Activated CD4-positive, alpha-beta T cell treated with anti-CD3 and anti-CD28 coated beads, Interleukin-2, Interleukin-6, amounts not matched to agents 100 ng/mL and 50 ng/mL, durations not matched to agents 16 hours and 8 hours (primary cell): ENCODE measurements at regions not wholly inside any gene's neighbourhood (a gene's known extent, or its start where the extent isn't known, plus 50 kb on each side); places are given as distances from the start of the nearest gene placed in this dataset.
A peak's percentile ranks its signal among the peaks of the same experiment; 100 is the strongest.
"Not testable (repeated sequence)": the region's sequence is repeated elsewhere in the genome, so short reads cannot be mapped to it uniquely, and the experiment has no call there.

Experiments used
- DNase-seq: peaks from one replicate; pipeline ENCODE4 v3.0.0-alpha.2; 2020

DNA sequence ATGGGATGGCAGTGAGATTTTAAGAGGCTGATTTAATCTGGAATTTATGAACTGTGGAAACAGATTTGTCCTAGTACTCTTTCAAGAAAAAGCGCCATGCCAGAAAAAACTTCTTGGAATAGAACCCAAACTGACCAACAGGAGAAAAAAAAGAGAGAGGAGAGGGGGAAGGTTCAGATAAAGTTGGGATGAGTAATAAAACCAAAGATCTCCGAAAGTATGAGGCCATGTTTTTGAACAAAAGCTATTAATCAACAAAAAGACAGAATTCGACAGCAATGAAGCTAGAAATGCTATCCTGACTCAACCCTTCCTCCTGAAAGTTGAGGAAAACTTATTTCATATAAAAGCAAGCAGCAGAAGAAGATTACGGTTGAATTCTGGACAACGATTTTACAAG, 135.5 kb downstream of the CEMIP2 start:
- DNase-seq, result no peak

DNA sequence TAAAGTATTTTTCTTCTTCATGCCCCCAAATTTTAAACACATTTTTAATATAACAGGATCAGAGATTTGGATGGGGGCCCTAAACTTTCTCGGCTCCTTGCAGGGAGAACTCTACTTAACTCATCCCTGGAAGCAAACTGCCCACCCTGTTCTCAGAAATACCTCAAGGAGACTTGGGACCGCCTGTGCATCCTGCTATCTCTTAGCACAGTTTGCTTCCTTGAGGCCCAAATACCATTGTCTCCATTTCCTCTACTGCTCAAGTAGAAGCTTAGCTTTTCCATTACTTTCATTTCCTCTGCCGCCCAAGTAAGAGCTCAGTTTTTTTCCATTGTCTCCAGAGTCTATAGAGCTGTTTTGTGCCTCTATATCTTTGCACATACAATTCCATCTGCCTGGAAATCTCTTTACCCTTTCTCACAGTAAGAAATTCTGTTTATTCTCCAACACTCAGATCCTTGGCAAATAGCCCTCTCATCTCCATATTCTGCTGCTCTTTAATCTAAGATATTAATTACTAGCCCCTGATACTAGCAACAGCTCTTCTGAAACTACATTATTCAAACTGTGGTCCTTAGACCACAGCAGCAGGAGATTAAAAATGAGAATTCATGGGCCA, 137.8 kb downstream of the CEMIP2 start:
- no peak for DNase-seq

DNA sequence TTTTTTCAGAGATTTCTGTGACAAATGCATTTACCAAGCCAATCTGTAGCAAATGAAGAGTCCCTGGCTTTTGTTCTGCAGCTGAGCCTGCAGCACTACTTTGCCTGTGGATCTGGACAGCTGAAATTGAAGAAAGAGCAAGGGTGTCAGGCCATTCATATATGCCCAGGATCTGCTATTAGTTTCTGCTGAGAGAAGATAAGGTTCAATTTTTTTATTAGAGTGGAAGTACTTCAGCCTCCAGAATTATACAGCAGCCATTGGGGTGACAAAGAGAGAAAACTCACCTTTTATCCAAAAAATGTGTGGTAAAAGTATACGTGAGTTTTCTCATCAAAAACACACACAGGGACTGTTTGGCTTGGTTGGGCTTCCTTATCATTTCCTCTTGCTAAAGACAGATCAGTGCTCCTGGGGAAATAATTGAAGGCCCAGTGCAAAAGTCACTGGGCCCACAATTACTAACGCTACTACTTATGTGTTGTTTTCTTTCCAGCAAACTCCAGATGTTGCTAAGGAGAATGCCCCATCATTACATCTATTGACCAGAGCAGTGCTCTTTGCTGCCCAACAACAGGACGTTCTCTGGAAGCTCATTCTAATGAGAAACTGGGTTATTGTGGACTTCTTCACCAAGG, 138.6 kb downstream of the CEMIP2 start:
- DNase-seq, result no peak

DNA sequence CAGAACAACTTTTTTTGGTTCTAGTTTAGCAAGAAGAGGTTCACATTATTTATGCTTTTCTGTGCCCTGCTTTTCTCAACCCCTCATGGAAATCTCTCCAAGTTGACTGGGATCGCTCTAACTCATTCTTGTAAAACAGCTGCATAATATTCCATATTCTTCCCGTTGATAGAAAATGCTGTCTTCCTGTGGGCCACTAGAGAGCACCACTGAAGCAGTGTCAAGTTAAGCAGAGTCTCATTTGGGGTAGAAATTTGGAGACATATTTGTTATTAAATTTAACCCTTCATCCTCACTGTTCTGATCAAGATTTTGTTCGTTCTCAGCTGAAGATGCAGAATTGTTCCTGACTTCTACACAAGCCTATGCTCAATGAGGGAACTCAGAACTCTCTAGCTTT, 140.1 kb downstream of the CEMIP2 start:
- DNase-seq, result no peak

DNA sequence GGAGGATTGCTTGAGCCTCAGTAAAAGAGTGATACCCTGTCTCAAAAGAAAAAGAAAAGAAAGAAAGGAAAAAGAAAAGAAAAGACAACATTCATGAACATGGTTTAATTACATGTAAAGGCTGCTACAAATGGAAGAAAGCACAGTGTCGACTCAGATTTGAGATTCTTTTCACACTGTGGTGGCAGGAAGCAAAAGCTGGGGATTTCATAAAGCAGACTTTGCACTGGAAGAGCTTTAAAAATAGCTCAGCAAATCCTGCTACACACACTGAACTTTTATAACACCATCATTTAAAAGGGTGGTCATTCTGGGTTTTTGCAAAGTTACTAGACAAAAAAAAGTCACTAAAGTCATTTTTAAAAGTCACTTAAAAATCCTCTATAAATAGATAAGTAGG, 140.8 kb downstream of the CEMIP2 start:
- no peak for DNase-seq

DNA sequence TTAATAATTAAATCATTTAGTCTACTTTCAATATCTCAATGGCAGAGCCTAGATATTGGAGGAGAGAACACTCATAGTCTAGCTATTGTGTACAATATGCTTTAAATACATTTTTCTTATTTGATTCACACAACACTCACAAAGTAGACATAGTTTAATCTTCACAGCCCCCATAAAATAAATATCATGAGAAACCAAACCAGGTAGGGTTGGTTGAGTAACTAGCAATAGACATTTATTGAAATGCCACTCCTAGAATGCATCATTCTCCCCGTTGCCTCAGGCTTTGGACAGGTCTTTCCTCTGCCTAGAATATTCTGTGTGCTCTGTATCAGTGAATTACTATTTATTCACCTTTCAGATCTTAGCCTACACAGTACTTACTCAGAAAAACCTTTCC, 141.9 kb downstream of the CEMIP2 start:
- DNase-seq, result no peak

DNA sequence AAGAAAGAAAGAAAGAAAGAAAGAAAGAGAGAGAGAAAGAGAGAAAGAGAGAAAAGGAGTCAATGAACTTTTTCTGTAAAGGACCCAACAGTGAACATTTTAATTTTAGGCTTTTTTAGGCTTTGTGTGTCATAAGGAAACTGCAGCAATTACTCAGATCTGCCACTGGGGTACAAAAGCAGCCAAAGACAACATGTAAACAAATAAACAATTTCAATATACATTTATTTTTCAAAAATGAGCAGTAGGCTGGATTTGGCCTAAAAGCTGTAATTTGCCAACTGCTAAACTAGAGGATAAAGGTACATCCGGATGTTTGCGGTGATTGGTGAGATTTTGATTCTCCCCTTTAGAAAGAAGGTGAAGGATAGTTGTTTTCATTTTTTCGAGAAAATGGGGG, 143.6 kb downstream of the CEMIP2 start:
- DNase-seq, result no peak

DNA sequence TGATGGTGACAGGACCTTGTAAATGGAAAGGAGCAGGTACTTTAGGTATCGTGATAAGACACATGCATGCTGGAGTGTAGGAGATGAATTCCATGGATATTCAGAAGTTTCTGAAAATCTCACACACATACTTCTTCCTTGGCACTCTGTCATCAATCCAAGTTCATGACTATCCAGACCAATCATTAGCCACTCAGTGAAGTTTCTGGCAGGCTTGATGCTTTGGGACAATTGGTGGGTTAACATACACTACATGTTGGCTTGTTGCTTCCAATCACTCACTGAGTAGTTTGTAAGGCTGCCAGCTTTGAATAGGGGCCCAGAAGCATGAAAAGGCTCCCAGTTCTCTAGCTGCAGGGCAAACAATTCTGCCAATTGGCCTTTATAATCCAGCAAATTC, 147.6 kb downstream of the CEMIP2 start:
- no peak for DNase-seq

DNA sequence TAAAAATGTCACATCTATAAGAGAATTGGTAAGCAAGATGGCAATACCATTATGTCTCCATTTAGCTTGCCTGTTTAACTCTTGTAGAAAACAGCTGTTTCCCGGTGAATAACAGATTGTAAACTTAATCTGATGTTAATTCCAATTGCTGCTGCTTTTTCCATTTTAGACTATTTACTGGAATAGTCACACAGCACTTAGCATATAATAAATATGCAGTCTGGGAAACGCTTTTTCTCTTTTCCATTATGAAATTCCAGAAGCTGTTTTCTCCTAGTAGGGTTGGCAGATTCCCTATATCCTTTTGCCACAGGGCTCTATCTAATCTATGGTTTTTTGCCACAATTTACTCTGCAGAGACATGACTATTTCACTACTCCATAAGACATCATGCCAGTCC, 148.0 kb downstream of the CEMIP2 start:
- no peak for DNase-seq

DNA sequence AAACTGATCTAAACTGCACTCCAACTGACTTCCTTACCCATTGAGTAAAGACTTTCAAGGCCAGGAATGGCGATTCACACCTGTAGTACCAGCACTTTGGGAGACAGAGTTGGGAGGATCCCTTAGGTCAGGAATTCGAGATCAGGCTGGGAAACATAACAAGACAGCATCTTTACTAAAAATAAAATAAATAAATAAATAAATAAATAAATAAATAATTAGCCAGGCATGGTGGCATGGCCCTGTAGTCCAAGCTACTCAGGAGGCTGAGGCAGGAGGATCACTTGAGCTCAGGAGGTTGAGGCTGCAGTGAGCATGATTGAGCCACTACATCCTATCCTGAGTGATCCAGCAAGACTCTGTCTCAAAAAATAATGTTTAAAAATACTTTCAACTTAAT, 148.4 kb downstream of the CEMIP2 start:
- DNase-seq, result no peak

DNA sequence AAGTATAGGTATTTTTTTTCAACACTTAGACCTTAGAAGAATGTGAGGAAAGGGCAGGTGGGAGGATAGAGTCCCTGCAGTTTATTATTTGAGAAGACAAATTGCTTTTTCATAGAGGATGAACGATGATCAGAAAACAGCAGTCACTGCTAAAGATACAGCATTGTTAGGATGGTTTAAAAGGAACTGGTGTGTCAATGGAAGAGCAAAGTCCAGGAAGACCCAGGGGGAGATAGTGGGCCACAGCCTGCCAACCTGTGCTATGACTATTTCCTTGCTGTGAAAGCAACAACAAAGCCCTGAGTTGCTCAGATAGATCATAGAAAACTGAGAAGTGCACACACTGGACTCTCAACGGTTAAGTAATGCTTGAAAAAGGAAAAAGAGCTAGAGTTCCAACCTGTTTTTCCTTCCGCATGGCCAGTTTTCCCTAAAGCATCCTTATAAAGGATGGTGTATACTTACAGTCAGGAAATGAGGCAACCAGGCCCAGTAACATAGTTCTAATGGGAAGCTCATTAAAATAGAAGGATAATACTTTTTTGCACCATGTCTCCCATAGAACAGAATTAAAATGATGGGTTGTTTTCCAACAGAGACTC, 153.8 kb downstream of the CEMIP2 start:
- DNase-seq, result no peak

DNA sequence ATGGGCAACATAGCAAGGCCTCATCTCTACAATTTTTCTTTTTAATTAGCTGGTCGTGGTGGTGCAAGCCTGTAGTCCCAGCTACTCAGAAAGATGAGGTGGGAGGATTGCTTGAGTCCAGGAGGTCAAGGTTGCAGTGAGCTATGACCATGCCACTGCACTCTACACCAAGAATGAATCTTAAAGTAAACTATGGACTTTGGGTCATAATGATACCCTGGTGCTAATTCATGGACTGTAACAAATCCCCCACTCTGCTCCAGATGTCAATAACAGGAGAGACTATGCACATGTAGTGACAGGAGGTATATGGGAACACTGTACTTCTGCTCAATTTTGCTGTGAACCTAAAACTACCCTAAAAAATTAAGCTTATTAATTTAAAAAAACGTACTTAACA, 155.4 kb downstream of the CEMIP2 start:
- no peak for DNase-seq

DNA sequence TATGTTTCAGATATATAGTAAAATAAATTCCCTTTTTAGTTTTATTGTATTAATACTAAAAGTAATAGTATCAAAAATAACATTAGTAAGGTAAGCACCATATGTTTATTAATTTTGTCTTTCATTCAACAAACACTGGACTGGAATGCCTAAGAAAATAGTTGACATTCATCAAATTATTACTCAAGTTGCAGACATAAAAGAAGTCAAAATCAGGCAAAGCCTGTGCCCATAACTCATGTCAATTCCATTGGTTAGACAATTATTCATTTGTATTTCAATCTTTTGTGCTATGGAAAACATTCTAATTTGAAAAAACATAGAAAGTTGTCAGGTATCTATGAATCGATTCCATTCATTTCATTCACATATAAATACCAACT, 158.9 kb downstream of the CEMIP2 start:
- DNase-seq, result no peak

DNA sequence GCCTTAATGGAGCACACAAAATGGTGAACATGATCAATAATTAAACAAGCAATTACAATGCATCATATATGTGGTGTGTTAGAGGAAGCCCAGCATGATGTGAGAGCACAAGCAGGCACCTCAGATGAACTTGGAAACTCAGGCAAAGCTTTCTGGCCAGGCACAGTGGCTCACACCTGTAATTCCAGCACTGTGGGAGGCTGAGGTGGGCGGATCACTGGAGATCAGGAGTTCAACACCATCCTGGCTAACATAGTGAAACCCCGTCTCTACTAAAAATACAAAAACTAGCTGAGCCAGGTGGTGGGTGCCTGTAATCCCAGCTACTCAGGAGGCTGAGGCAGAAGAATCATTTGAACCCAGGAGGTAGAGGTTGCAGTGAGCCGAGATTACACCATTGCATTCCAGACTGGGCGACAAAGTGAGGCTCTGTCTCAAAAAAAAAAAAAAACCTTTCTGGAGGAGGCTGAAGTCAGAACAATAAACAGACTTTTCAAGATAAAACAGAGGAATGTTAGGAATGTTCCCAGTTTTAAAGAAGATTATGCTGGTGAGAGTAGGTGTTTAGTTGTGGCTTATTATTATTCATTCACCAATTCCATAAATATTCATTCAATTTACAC, 159.4 kb downstream of the CEMIP2 start:
- DNase-seq, result no peak

DNA sequence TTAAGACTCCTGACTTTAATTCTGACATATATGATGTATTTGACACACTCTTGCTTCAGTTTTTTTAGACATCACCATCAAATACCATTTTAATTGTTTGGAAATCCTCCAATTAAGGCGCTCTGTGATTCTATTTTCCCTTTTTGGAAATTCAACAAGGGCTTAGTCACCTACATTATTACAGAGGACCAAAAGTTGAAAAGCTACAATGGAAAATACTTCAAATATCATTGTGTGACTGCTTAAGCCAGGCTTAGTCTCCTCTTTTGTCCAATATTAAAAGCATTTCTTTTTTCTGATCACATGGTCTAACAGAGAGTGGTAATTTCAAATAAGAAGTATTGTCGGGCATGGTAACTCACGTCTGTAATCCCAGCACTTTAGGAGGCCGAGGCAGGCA, 160.3 kb downstream of the CEMIP2 start:
- no peak for DNase-seq

DNA sequence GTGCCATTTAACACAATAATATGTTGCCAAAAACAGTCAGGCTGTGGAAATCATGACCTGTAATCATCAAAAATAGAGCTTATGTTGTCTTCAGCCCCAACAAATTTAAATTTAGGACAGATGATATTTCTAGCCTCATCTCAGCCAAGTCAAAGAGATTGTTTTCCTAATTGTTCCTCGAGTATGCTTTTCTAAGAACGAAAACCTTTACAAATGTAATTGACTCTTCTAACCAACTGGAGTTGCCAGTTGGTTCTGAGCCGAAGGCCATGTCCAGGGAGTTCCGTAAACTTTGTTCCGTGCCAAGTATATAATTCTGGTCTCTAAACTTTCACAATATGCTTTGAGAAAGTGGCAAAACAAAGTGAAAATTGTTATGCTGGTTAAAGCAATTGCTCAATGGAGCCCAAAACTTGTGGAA, 160.8 kb downstream of the CEMIP2 start:
- no peak for DNase-seq

DNA sequence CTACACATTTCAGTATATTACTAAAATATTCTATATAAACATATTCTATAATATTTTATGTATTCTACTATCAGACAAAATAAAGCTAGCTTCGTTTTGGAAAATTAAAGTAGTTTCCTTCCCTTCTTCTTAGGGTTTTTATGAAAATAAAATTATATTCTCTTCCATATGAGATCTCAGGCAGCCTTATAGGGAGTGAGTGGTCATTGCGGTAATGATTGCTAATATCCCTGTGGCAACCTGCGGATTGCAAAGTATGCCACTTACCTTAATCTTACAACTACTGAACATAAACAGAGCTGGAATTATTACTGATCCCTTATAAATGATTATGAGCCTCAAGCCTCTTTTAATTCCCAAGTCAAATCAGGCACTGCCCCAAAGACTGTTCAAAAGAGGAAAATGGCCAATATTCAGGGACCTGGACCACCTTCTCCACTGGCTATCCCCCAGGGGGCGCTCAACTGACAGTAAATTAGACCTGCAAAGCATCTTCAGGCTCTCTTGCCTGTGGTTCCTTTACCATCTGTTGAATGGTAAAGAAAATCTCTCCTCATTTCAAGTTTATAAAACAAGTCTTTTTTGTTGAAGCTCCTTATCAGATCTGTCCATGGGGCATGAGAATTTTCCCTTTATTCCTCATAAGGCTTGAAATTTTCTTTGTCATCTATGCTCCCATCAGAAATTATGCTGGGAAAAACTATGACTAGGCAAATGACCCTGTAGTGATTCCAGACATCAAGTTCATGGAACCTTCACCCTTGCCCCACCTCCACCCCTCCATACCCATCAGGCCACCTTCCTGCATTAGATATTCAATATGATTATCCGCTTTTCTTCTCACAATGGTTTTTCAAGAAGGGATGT, 163.9 kb downstream of the CEMIP2 start:
- DNase-seq, result peak; percentile 85

DNA sequence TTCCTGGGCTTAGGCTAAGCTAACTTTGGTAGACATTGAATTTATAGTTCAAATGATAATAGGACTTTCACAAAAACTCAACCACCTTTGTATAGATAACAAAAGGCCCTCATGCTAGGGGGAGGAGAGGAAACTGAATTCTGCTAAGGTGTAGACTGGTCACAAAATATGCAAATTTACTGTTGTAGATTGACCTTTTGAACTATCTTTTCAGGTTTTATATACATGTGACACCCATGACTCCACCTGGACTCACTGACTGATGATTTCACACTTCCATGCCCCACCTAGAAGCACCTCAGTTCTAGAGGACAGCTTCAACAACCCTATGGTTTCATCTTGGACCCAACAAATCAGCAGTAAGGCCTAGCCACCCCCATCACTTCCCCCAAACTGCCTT, 165.7 kb downstream of the CEMIP2 start:
- no peak for DNase-seq

DNA sequence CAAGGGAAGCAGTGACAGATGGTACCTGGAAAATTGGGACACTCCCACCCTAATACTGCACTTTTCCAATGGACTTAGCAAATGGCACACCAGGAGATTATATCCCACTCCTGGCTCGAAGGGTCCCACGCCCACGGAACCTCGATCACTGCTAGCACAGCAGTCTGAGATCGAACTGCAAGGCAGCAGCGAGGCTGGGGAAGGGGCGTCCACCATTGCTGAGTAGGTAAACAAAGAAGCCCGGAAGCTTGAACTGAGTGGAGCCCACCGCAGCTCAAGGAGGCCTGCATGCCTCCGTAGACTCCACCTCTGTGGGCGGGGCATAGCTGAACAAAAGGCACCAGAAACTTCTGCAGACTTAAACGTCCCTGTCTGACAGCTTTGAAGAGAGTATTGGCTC, 172.6 kb downstream of the CEMIP2 start:
- DNase-seq, result not testable (repeated sequence)

DNA sequence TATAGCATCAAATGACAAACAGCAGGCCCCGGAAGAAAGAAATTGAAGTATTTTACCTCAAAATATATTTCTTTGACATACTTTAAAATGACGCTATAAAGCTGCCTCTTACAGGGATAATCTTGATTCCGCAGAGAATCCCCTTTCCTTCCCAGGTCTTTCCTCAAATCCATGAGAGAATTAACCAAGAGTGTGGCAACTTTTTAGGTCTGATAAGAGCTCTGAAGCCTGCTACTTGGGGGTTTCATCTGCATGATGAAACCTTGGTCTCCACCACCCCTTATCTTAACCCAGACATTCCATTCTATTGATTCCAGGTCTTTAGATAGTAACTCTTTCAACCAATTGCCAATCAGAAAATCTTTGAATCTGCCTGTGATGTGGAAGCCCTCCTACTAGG, 173.8 kb downstream of the CEMIP2 start:
- DNase-seq, result no peak

DNA sequence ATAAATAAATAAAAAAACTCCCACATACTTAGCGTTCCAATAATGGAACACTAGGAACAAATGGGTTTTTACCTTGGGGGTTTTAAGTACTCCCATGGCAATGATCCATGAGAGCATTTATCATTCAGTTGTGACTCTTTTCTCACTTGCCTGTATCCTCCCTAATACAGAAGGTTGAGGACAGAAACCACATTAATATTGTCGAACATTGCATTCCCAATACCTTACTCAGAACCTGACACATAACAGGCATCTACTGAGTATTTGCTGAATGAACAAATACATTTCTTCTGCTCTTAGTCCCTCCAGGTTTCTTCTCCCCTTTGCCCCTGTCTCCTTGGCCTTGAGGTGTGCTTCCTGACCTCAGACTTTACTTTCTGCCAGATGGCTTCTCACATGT, 175.9 kb downstream of the CEMIP2 start:
- DNase-seq, result no peak

DNA sequence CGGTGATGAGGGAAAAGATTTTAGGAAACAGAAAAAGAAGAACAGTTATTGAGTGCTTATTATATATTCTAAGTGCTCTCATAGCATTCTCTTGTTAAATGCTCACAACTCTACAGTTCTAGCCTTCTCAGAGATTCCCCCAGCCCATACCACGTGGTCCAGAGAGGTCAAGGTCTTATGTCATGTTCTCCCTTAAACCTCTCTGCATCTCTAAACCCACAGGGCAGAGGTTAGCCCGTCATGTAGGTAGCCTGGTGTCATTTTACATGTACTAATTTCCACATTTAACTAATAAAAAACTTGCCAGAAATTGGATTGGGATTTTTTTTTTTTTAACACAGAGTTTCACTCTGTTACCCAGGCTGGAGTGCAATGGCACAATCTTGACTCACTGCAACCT, 178.0 kb downstream of the CEMIP2 start:
- no peak for DNase-seq

DNA sequence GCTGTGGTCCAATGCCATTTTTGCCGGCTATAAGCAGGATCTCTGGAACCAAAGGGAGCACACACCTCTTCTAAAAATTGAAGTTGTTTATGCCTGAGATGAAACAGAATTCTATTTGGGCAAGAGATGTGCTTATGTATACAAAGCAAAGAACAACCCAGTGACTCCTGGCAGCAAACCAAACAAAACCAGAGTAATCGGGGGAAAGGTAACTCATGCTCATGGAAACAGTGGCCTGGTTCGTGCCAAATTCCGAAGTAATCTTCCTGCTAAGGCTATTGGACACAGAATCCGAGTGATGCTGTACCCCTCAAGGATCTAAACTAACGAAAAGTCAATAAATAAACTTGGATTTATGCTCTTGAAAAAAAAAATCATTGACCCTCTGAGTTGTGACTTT, 178.7 kb downstream of the CEMIP2 start:
- no peak for DNase-seq
